DND-41 (cell line): ENCODE measurements at regions not wholly inside any gene's neighbourhood (a gene's known extent, or its start where the extent isn't known, plus 50 kb on each side); places are given as distances from the start of the nearest gene placed in this dataset.

ENCODE experiments used
- CTCF ChIP-seq: IDR thresholded peaks from 2 replicates; pipeline ENCODE4 v1.5.1; 2012; ENCODE audit warnings: borderline replicate concordance, low read length, moderate library complexity, mild to moderate bottlenecking; ENCODE audit not compliant: poor library complexity, severe bottlenecking; ENCODE audit errors: extremely low read depth
- EZH2 ChIP-seq: IDR thresholded peaks from 3 replicates; pipeline ENCODE4 v1.6.1; 2012; ENCODE audit warnings: borderline replicate concordance, low read depth, mild to moderate bottlenecking, moderate library complexity, low read length, inconsistent platforms; ENCODE audit not compliant: severe bottlenecking

GRCh38 chr9:95634536-95634935 lies 117.8 kb upstream of the PTCH1 start:
- TF ChIP-seq EZH2 (no peak), CTCF (no peak)
